K562 (cell line): ENCODE measurements at regions not wholly inside any gene's neighbourhood (a gene's known extent, or its start where the extent isn't known, plus 50 kb on each side); places are given as distances from the start of the nearest gene placed in this dataset.

Source experiments
- ATAC-seq: fragments of 200-7000 bp; cut with Tn5 transposase; 3 replicates; pipeline ENCODE4 v1.9.1; 2020; ENCODE audit warnings: moderate library complexity
- BruUV-seq: library from RNA; stranded (reverse); fragments of 400-500 nt; replicated peaks from 2 replicates; lab custom pipeline; 2021; lab: Mats Ljungman, UMichigan
- CTCF ChIA-PET: fragments of 300-600 bp; formaldehyde crosslinking; extraction: SDS; loops from one replicate; lab custom pipeline; 2021; ENCODE audit warnings: low intra/inter-chr PET ratio; lab: Yijun Ruan, JAX
- POLR2A ChIA-PET: fragments of 300-600, 350-650 bp; sonication (Branson Sonifier 250); formaldehyde crosslinking; extraction: SDS; loops from one replicate; lab custom pipeline; 2021; ENCODE audit warnings: antibody characterized with exemption, inconsistent platforms; lab: Yijun Ruan, JAX
- DNase-seq, 4 experiments: peaks; one replicate each; pipeline versions ENCODE4 v3.0.0 to v3.0.0-alpha.2; 2011 to 2018; ENCODE audit warnings: low spot score in 3 of 4, mixed read lengths in 3 of 4; ENCODE audit errors: extremely low read depth in 1 of 4
- FAIRE-seq: peaks from 2 replicates; lab custom pipeline; 2011; peaks lifted over from hg19 to GRCh38; lab: Jason Lieb, UNC
- H2AFZ ChIP-seq: 2 replicates; pipeline ENCODE4 v1.6.0; 2011; ENCODE audit warnings: low read depth, low read length, control low read depth, inconsistent platforms
- H3K27ac ChIP-seq: fragments of 200-600 bp; 3 replicates; pipeline ENCODE4 v1.8.0; 2011; ENCODE audit warnings: low read depth, mild to moderate bottlenecking, control low read depth, inconsistent platforms, low read length, moderate library complexity, mixed read lengths; ENCODE audit errors: extremely low read depth
- H3K27me3 ChIP-seq, 2 experiments: fragments of 300-600 bp in 1 of 2; 2 replicates in 1 of 2; 3 replicates in 1 of 2; pipeline versions ENCODE4 v1.6.0 to v1.8.0; 2011; ENCODE audit warnings: inconsistent platforms in 2 of 2, low read length in 2 of 2, mild to moderate bottlenecking in 1 of 2, mixed read lengths in 1 of 2, moderate library complexity in 1 of 2; ENCODE audit not compliant: control insufficient read depth in 2 of 2, insufficient read depth in 2 of 2
- H3K36me3 ChIP-seq: fragments of 300-600 bp; 3 replicates; pipeline ENCODE4 v1.8.0; 2011; ENCODE audit warnings: mild to moderate bottlenecking, low read length, inconsistent platforms; ENCODE audit not compliant: control insufficient read depth, insufficient read depth
- H3K4me1 ChIP-seq, 2 experiments: fragments of 200-600 bp in 1 of 2; replicated peaks in 1 of 2; 2 replicates in 1 of 2; 3 replicates in 1 of 2; pipeline versions ENCODE4 v1.5.1 to v1.8.0; 2011; ENCODE audit warnings: inconsistent platforms in 2 of 2, low read length in 2 of 2, mild to moderate bottlenecking in 1 of 2, mixed read lengths in 1 of 2, moderate library complexity in 1 of 2; ENCODE audit not compliant: control insufficient read depth in 2 of 2, insufficient read depth in 2 of 2
- H3K4me2 ChIP-seq: 2 replicates; pipeline ENCODE4 v1.6.1; 2011; ENCODE audit warnings: low read length, control low read depth, inconsistent platforms, mixed read lengths; ENCODE audit not compliant: insufficient read depth
- H3K4me3 ChIP-seq: fragments of 200-600 bp; sonication (generic), shearing (Covaris generic); 2 replicates; pipeline ENCODE4 v1.5.1; 2016; ENCODE audit warnings: control low read depth, inconsistent platforms
- H3K79me2 ChIP-seq: fragments of 200-600 bp; 3 replicates; pipeline ENCODE4 v1.8.0; 2011; ENCODE audit warnings: low read length, inconsistent platforms; ENCODE audit not compliant: control insufficient read depth, insufficient read depth
- H3K9ac ChIP-seq, 2 experiments: 2 replicates each; pipeline versions ENCODE4 v1.6.0 to v1.6.1; 2011; ENCODE audit warnings: low read depth in 2 of 2, low read length in 2 of 2, control low read depth in 1 of 2, inconsistent platforms in 1 of 2, mild to moderate bottlenecking in 1 of 2, mixed read lengths in 1 of 2; ENCODE audit not compliant: insufficient read depth in 1 of 2
- H3K9me1 ChIP-seq: one replicate; pipeline ENCODE4 v1.6.0; 2011; ENCODE audit warnings: inconsistent platforms, mild to moderate bottlenecking, low read length, moderate library complexity; ENCODE audit not compliant: control insufficient read depth, insufficient read depth
- H3K9me3 ChIP-seq: replicated peaks from 2 replicates; pipeline ENCODE4 v1.5.1; 2011; ENCODE audit warnings: low read depth, low read length, inconsistent platforms; ENCODE audit not compliant: control insufficient read depth, insufficient read depth
- H4K20me1 ChIP-seq: replicated peaks from 2 replicates; pipeline ENCODE4 v1.6.1; 2011; ENCODE audit warnings: low read length, inconsistent platforms, mixed read lengths; ENCODE audit not compliant: control insufficient read depth, insufficient read depth
- SETDB1 ChIP-seq: IDR thresholded peaks from one replicate; pipeline ENCODE4 v1.6.1; 2012; ENCODE audit warnings: low read length, control low read depth, inconsistent platforms
- WGBS: fragments of 100-300 bp; shearing (Covaris generic); methylation state at CpG from one replicate; pipeline ENCODE4 v1.1.6; 2016; ENCODE audit warnings: low coverage, mixed read lengths; ENCODE audit not compliant: insufficient coverage; ENCODE audit errors: missing lambda C conversion rate; 5-methylcytosine and 5-hydroxymethylcytosine counted together
- in situ Hi-C: fragments of 300-500 bp; cut with MboI; formaldehyde crosslinking; loops from 4 replicates; pipeline ENCODE4 v1.15.0; 2018; ENCODE audit warnings: inconsistent platforms, mixed read lengths
- intact Hi-C: fragments of 100-400 bp; cut with micrococcal nuclease; formaldehyde crosslinking; loops from 2 replicates; pipeline ENCODE4 v1.14.2; 2022
- TF ChIP-seq, protein P1 (sequence below): sonication (generic); formaldehyde crosslinking; IDR thresholded peaks from 2 replicates; pipeline ENCODE4 v1.8.0; 2022; ENCODE audit warnings: mild to moderate bottlenecking, missing genetic modification reagents
- TF ChIP-seq, protein P2 (sequence below), 2 experiments: fragments of 450-650 bp; IDR thresholded peaks; 2 replicates each; pipeline ENCODE4 v1.6.1; 2018; ENCODE audit warnings: mild to moderate bottlenecking in 2 of 2, low read depth in 1 of 2; ENCODE audit not compliant: partially characterized antibody in 2 of 2
- TF ChIP-seq, protein P3 (sequence below): fragments of 450-650 bp; formaldehyde crosslinking; IDR thresholded peaks from 2 replicates; pipeline ENCODE4 v1.4.0; 2022; ENCODE audit warnings: missing genetic modification characterization
- TF ChIP-seq, protein P4 (sequence below): fragments of 450-650 bp; formaldehyde crosslinking; IDR thresholded peaks from 2 replicates; pipeline ENCODE4 v1.4.0; 2022; ENCODE audit warnings: missing genetic modification characterization

DNA sequence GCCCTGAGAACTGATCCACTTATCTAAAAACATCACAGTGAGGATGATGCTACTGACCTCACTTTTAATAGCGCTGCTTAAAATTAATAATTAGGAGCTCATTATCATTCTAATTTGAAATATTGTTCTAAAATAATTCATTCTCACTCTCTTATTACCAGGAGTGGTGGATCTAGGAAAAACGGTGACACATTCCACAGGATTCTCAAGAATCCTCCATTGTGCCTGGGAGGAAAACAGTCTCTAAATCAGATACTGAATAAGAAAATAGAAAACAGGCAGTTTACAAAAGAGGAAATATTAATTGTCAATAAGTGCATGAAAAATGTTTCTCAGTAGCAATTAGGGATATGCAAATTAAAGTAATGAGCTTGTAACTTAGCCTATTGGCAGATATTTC, 187.4 kb downstream of the TENT5A start:
- no peak overlapping the region for H3K4me2 ChIP-seq
- DNase-seq (no peak), ATAC-seq (no peak)
- CTCF ChIA-PET, result no interaction called here
- intact Hi-C loops, result no loop called here
- H3K9me3 ChIP-seq, result peaks cover 5% of the 10 kb centered on the region; the same call in 1 of the 2 replicates
- no peaks in the 10 kb centered on the region for H3K4me1 ChIP-seq
- H4K20me1 ChIP-seq, result no peaks in the 10 kb centered on the region
- TF ChIP-seq, protein P1, sequence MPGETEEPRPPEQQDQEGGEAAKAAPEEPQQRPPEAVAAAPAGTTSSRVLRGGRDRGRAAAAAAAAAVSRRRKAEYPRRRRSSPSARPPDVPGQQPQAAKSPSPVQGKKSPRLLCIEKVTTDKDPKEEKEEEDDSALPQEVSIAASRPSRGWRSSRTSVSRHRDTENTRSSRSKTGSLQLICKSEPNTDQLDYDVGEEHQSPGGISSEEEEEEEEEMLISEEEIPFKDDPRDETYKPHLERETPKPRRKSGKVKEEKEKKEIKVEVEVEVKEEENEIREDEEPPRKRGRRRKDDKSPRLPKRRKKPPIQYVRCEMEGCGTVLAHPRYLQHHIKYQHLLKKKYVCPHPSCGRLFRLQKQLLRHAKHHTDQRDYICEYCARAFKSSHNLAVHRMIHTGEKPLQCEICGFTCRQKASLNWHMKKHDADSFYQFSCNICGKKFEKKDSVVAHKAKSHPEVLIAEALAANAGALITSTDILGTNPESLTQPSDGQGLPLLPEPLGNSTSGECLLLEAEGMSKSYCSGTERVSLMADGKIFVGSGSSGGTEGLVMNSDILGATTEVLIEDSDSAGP, result no peak
- TF ChIP-seq, all 486 proteins: peak for 0
- H2AFZ ChIP-seq, result no peak overlapping the region
- in situ Hi-C loops, result no loop called here
- H3K36me3 ChIP-seq, result no peaks in the 10 kb centered on the region
- H3K9me1 ChIP-seq, result no peaks in the 10 kb centered on the region
- FAIRE-seq, result no peak
- no peak overlapping the region for H3K27ac ChIP-seq
- H3K27me3 ChIP-seq, result no peaks in the 10 kb centered on the region
- POLR2A ChIA-PET, result interaction anchor here (0.6 kb wide), 1 partner anchor 1458 kb away, joined by 3 read pairs; no protein-coding TSS in a partner anchor
- no peaks in the 10 kb centered on the region for H3K79me2 ChIP-seq
- 5% methylated on average over 2 of the region's 2 CpGs for WGBS
- BruUV-seq, result no TSS peak
- no peak overlapping the region for H3K4me3 ChIP-seq
- H3K9ac ChIP-seq, result no peak overlapping the region

DNA sequence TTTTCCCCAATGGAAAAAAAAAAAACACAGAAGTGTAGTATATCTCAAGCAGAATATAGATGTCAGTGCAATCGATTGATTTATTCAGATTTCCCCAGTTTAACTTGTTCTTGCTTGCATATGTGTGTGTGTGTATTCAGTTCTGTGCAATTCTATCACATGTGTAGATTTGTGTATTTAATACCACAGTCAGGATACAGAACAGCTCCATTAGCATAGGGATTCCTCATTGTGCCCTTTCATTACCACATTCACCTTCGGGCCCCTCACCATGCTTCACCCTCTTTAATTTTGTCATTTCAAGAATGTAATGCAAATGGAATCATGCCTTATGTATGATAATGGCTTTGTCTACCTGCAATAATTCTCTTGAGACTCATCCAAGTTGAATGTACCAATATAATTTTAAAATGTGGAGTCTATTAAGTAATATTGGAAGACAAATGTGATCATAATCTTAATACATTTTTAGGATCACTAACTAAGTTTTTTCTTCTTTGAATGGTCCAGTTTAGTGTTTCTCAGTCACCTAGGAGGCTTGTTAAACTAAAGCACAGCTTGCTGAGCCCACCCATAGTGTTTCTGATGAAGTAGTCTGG, 187.9 kb downstream of the TENT5A start:
- Histone ChIP-seq H3K36me3 (no peaks in the 10 kb centered on the region), H3K27ac (no peak overlapping the region), H4K20me1 (no peaks in the 10 kb centered on the region), H3K4me3 (no peak overlapping the region), H3K9me3 (peaks cover 5% of the 10 kb centered on the region; the same call in 1 of the 2 replicates), H2AFZ (no peak overlapping the region), H3K4me2 (no peak overlapping the region), H3K79me2 (no peaks in the 10 kb centered on the region), H3K9me1 (no peaks in the 10 kb centered on the region), H3K9ac (no peak overlapping the region), H3K27me3 (no peaks in the 10 kb centered on the region), H3K4me1 (no peaks in the 10 kb centered on the region)
- no TSS peak for BruUV-seq
- POLR2A ChIA-PET, result no interaction called here
- WGBS, result 0% methylated on average over 2 of the region's 2 CpGs
- CTCF ChIA-PET, result no interaction called here
- intact Hi-C loops, result no loop called here
- ATAC-seq (no peak), FAIRE-seq (no peak), DNase-seq (no peak)
- in situ Hi-C loops, result no loop called here
- TF ChIP-seq, protein P2, sequence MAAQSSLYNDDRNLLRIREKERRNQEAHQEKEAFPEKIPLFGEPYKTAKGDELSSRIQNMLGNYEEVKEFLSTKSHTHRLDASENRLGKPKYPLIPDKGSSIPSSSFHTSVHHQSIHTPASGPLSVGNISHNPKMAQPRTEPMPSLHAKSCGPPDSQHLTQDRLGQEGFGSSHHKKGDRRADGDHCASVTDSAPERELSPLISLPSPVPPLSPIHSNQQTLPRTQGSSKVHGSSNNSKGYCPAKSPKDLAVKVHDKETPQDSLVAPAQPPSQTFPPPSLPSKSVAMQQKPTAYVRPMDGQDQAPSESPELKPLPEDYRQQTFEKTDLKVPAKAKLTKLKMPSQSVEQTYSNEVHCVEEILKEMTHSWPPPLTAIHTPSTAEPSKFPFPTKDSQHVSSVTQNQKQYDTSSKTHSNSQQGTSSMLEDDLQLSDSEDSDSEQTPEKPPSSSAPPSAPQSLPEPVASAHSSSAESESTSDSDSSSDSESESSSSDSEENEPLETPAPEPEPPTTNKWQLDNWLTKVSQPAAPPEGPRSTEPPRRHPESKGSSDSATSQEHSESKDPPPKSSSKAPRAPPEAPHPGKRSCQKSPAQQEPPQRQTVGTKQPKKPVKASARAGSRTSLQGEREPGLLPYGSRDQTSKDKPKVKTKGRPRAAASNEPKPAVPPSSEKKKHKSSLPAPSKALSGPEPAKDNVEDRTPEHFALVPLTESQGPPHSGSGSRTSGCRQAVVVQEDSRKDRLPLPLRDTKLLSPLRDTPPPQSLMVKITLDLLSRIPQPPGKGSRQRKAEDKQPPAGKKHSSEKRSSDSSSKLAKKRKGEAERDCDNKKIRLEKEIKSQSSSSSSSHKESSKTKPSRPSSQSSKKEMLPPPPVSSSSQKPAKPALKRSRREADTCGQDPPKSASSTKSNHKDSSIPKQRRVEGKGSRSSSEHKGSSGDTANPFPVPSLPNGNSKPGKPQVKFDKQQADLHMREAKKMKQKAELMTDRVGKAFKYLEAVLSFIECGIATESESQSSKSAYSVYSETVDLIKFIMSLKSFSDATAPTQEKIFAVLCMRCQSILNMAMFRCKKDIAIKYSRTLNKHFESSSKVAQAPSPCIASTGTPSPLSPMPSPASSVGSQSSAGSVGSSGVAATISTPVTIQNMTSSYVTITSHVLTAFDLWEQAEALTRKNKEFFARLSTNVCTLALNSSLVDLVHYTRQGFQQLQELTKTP (IDR thresholded peaks at IDR 0.05; ENCODE audit: low read depth in 1 of 2, partially characterized antibody in 2 of 2), result no peak
- no peak for TF ChIP-seq SETDB1
- TF ChIP-seq, protein P3, sequence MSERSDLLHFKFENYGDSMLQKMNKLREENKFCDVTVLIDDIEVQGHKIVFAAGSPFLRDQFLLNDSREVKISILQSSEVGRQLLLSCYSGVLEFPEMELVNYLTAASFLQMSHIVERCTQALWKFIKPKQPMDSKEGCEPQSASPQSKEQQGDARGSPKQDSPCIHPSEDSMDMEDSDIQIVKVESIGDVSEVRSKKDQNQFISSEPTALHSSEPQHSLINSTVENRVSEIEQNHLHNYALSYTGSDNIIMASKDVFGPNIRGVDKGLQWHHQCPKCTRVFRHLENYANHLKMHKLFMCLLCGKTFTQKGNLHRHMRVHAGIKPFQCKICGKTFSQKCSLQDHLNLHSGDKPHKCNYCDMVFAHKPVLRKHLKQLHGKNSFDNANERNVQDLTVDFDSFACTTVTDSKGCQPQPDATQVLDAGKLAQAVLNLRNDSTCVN (CRISPR knock-in tag), result no peak
- TF ChIP-seq, protein P4, sequence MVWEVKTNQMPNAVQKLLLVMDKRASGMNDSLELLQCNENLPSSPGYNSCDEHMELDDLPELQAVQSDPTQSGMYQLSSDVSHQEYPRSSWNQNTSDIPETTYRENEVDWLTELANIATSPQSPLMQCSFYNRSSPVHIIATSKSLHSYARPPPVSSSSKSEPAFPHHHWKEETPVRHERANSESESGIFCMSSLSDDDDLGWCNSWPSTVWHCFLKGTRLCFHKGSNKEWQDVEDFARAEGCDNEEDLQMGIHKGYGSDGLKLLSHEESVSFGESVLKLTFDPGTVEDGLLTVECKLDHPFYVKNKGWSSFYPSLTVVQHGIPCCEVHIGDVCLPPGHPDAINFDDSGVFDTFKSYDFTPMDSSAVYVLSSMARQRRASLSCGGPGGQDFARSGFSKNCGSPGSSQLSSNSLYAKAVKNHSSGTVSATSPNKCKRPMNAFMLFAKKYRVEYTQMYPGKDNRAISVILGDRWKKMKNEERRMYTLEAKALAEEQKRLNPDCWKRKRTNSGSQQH (CRISPR knock-in tag), result no peak
